Loucy (cell line): ENCODE measurements at regions not wholly inside any gene's neighbourhood (a gene's known extent, or its start where the extent isn't known, plus 50 kb on each side); places are given as distances from the start of the nearest gene placed in this dataset.

ENCODE experiments used
- H2AFZ ChIP-seq: fragments of 200-600 bp; sonication (generic); 2 replicates; pipeline ENCODE4 v1.6.0; 2016; ENCODE audit warnings: antibody characterized with exemption, mild to moderate bottlenecking, low read length, moderate library complexity
- H3F3A ChIP-seq: fragments of 200-600 bp; 2 replicates; pipeline ENCODE4 v1.6.0; 2016; ENCODE audit warnings: antibody characterized with exemption, low read depth, mild to moderate bottlenecking
- H3K27me3 ChIP-seq: fragments of 200-600 bp; sonication (generic); 2 replicates; pipeline ENCODE4 v1.6.1; 2014; ENCODE audit warnings: low read length, mild to moderate bottlenecking; ENCODE audit not compliant: insufficient read depth, poor library complexity, severe bottlenecking
- H3K36me3 ChIP-seq: fragments of 200-600 bp; sonication (generic); 2 replicates; pipeline ENCODE4 v1.6.1; 2016; ENCODE audit warnings: low read length; ENCODE audit not compliant: insufficient read depth
- H3K4me1 ChIP-seq: fragments of 200-600 bp; sonication (generic); 2 replicates; pipeline ENCODE4 v1.5.1; 2014; ENCODE audit warnings: low read length, mild to moderate bottlenecking; ENCODE audit not compliant: insufficient read depth, poor library complexity, severe bottlenecking
- H3K4me2 ChIP-seq: fragments of 200-600 bp; sonication (generic); 2 replicates; pipeline ENCODE4 v1.6.0; 2014; ENCODE audit warnings: antibody characterized with exemption, low read length, low read depth, mild to moderate bottlenecking; ENCODE audit not compliant: poor library complexity, severe bottlenecking
- H3K4me3 ChIP-seq: fragments of 200-600 bp; sonication (generic); 2 replicates; pipeline ENCODE4 v1.5.1; 2014; ENCODE audit warnings: low read length, mild to moderate bottlenecking, mixed read lengths; ENCODE audit not compliant: poor library complexity, severe bottlenecking
- H3K79me2 ChIP-seq: fragments of 200-600 bp; sonication (generic); 2 replicates; pipeline ENCODE4 v1.6.1; 2014; ENCODE audit warnings: low read length; ENCODE audit not compliant: insufficient read depth
- H3K9ac ChIP-seq: fragments of 200-600 bp; sonication (generic); 2 replicates; pipeline ENCODE4 v1.6.0; 2014; ENCODE audit warnings: mild to moderate bottlenecking, low read depth, low read length, moderate library complexity; ENCODE audit not compliant: poor library complexity, severe bottlenecking
- H3K9me2 ChIP-seq: fragments of 200-600 bp; sonication (generic); replicated peaks from 2 replicates; pipeline ENCODE4 v1.6.1; 2016; ENCODE audit warnings: low read depth, low read length, mixed read lengths
- H3K9me3 ChIP-seq: fragments of 200-600 bp; sonication (generic); 2 replicates; pipeline ENCODE4 v1.6.1; 2014; ENCODE audit warnings: mild to moderate bottlenecking, antibody characterized with exemption, low read length, low read depth; ENCODE audit not compliant: insufficient read depth
- H4K20me1 ChIP-seq: fragments of 200-600 bp; sonication (generic); 2 replicates; pipeline ENCODE4 v1.6.0; 2014; ENCODE audit warnings: antibody characterized with exemption, low read length, mild to moderate bottlenecking; ENCODE audit not compliant: insufficient read depth, poor library complexity, severe bottlenecking
- EZH2phosphoT487 ChIP-seq: fragments of 200-600 bp; IDR thresholded peaks from 2 replicates; pipeline ENCODE4 v1.6.1; 2018; ENCODE audit warnings: antibody characterized with exemption, mild to moderate bottlenecking, moderate library complexity, borderline replicate concordance
- TF ChIP-seq, protein P1 (sequence below): fragments of 200-600 bp; sonication (generic); conservative IDR thresholded peaks from 2 replicates; pipeline ENCODE4 v1.5.1; 2014; ENCODE audit warnings: mild to moderate bottlenecking, antibody characterized with exemption, low read length

DNA sequence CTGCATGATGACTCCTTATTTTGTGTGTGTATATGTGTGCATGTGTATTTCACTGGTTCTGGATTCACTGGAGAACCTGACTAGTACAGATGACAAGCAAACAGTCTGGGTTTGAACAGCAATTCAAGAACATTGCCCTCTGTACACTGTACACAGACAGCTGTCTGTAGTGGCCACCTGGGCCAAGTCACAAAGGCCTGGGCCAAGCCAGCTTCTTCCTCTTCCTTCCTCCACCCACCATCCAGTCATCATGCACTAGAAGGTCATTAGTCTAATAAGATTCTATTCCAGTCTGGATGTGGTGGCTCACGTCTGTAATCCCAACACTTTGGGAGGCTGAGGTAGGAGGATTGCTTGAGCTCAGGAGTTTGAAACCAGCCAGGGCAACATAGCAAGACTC, 155.9 kb downstream of the ELAVL4 start:
- H3F3A ChIP-seq, result no peaks in the 10 kb centered on the region
- no peak overlapping the region for H3K9ac ChIP-seq
- H3K4me1 ChIP-seq, result no peaks in the 10 kb centered on the region
- no peaks in the 10 kb centered on the region for H3K79me2 ChIP-seq
- no peaks in the 10 kb centered on the region for H3K9me3 ChIP-seq
- H2AFZ ChIP-seq, result no peak overlapping the region
- H3K4me3 ChIP-seq, result no peak overlapping the region
- H3K36me3 ChIP-seq, result no peaks in the 10 kb centered on the region
- no peaks in the 10 kb centered on the region for H3K27me3 ChIP-seq
- no peaks in the 10 kb centered on the region for H4K20me1 ChIP-seq
- H3K9me2 ChIP-seq, result no peaks in the 10 kb centered on the region
- TF ChIP-seq EZH2phosphoT487, result no peak
- TF ChIP-seq, protein P1, sequence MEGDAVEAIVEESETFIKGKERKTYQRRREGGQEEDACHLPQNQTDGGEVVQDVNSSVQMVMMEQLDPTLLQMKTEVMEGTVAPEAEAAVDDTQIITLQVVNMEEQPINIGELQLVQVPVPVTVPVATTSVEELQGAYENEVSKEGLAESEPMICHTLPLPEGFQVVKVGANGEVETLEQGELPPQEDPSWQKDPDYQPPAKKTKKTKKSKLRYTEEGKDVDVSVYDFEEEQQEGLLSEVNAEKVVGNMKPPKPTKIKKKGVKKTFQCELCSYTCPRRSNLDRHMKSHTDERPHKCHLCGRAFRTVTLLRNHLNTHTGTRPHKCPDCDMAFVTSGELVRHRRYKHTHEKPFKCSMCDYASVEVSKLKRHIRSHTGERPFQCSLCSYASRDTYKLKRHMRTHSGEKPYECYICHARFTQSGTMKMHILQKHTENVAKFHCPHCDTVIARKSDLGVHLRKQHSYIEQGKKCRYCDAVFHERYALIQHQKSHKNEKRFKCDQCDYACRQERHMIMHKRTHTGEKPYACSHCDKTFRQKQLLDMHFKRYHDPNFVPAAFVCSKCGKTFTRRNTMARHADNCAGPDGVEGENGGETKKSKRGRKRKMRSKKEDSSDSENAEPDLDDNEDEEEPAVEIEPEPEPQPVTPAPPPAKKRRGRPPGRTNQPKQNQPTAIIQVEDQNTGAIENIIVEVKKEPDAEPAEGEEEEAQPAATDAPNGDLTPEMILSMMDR, result no peak
- H3K4me2 ChIP-seq, result no peak overlapping the region

DNA sequence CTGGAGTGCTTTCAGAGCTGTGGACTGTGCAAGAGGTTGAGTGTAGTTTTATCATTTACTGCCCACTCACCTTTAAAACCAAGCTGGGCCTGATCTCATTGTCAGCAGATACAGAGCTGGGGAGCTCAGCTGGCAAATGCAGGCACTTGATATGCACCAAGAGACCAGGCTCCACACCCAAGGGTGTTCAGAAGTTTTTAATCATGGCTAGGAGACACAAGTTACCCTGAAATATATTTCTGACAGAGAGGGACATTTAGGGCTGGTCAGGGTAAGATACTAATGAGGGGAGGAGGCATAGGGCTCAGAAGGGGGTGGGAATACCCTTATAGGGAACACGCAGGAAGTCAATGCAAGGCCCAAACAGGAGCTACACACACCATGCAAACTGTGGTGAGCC, 153.7 kb downstream of the ELAVL4 start:
- Histone ChIP-seq H3K27me3 (no peaks in the 10 kb centered on the region), H3K36me3 (no peaks in the 10 kb centered on the region), H4K20me1 (no peaks in the 10 kb centered on the region), H3K79me2 (no peaks in the 10 kb centered on the region), H3K9ac (no peak overlapping the region), H2AFZ (no peak overlapping the region), H3K4me1 (no peaks in the 10 kb centered on the region), H3F3A (no peaks in the 10 kb centered on the region), H3K9me3 (no peaks in the 10 kb centered on the region), H3K4me2 (no peak overlapping the region), H3K9me2 (no peaks in the 10 kb centered on the region), H3K4me3 (no peak overlapping the region)
- no peak for TF ChIP-seq EZH2phosphoT487
- TF ChIP-seq, protein P1, result no peak

DNA sequence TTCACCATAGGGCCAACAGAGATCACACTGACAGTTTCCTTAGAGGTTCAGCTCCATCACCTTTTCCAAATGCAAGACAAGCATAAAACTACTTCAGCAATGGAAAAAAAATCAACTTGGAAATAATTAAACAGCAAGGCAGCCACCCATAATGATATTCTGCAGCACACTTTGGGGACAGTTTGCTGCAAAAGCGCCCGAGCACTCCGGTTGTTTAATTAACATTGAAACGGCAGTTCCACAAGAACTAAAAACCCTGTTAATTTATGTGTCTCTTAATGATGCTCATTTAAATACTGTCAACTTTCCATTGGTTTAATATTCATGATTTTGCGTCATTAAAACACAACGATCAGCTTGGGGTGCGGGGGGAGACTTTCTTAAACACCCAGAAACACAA, 153.2 kb downstream of the ELAVL4 start:
- no peak overlapping the region for H2AFZ ChIP-seq
- no peaks in the 10 kb centered on the region for H3K9me3 ChIP-seq
- no peak overlapping the region for H3K9ac ChIP-seq
- no peaks in the 10 kb centered on the region for H4K20me1 ChIP-seq
- no peaks in the 10 kb centered on the region for H3K27me3 ChIP-seq
- TF ChIP-seq, protein P1, result no peak
- no peak for TF ChIP-seq EZH2phosphoT487
- no peaks in the 10 kb centered on the region for H3K4me1 ChIP-seq
- no peaks in the 10 kb centered on the region for H3F3A ChIP-seq
- H3K79me2 ChIP-seq, result no peaks in the 10 kb centered on the region
- H3K9me2 ChIP-seq, result no peaks in the 10 kb centered on the region
- H3K4me2 ChIP-seq, result no peak overlapping the region
- H3K4me3 ChIP-seq, result no peak overlapping the region
- no peaks in the 10 kb centered on the region for H3K36me3 ChIP-seq
